PC-9 (cell line): ENCODE measurements at regions not wholly inside any gene's neighbourhood (a gene's known extent, or its start where the extent isn't known, plus 50 kb on each side); places are given as distances from the start of the nearest gene placed in this dataset.

Source experiments
- BruUV-seq: library from RNA; stranded (reverse); fragments of 400-500 nt; replicated peaks from 2 replicates; lab custom pipeline; 2021; lab: Mats Ljungman, UMichigan
- CTCF ChIA-PET: fragments of 300-600 bp; sonication (Branson Sonifier 250); formaldehyde crosslinking; loops from one replicate; lab custom pipeline; 2022; ENCODE audit warnings: antibody characterized with exemption; lab: Charles Lee
- POLR2A ChIA-PET: fragments of 300-600 bp; sonication (Branson Sonifier 250); formaldehyde crosslinking; loops from one replicate; lab custom pipeline; 2022; ENCODE audit warnings: antibody characterized with exemption; ENCODE audit not compliant: unreplicated experiment; lab: Charles Lee
- DNase-seq, 2 experiments: peaks; one replicate each; pipeline versions ENCODE4 v3.0.0 to v3.0.0-alpha.2; 2015 to 2022; ENCODE audit warnings: mixed read lengths in 1 of 2
- H2AFZ ChIP-seq: fragments of 200-600 bp; sonication (generic); 2 replicates; pipeline ENCODE4 v1.8.1; 2017; ENCODE audit warnings: antibody characterized with exemption
- H3F3A ChIP-seq: fragments of 200-600 bp; sonication (generic); 2 replicates; pipeline ENCODE4 v1.8.1; 2017; ENCODE audit warnings: antibody characterized with exemption, mild to moderate bottlenecking, low read depth; ENCODE audit not compliant: insufficient read depth
- H3K27ac ChIP-seq: fragments of 200-600 bp; sonication (generic); 2 replicates; pipeline ENCODE4 v1.6.1; 2016; ENCODE audit warnings: mixed run types
- H3K27me3 ChIP-seq: fragments of 200-600 bp; sonication (generic); 2 replicates; pipeline ENCODE4 v1.6.1; 2016; ENCODE audit warnings: low read depth, mixed run types; ENCODE audit not compliant: insufficient read depth
- H3K36me3 ChIP-seq: fragments of 200-600 bp; sonication (generic); 2 replicates; pipeline ENCODE4 v1.6.1; 2016; ENCODE audit warnings: low read depth, mixed run types
- H3K4me1 ChIP-seq: fragments of 200-600 bp; sonication (generic); replicated peaks from 2 replicates; pipeline ENCODE4 v1.6.1; 2016; ENCODE audit warnings: mixed run types; ENCODE audit not compliant: insufficient read depth
- H3K4me2 ChIP-seq: fragments of 200-600 bp; sonication (generic); 2 replicates; pipeline ENCODE4 v1.6.1; 2017; ENCODE audit warnings: mixed run types
- H3K4me3 ChIP-seq: fragments of 200-600 bp; sonication (generic); 2 replicates; pipeline ENCODE4 v1.6.1; 2016; ENCODE audit warnings: mixed run types
- H3K79me2 ChIP-seq: fragments of 200-600 bp; sonication (generic); 2 replicates; pipeline ENCODE4 v1.6.1; 2017; ENCODE audit warnings: low read depth, mixed run types
- H3K9me2 ChIP-seq: fragments of 200-600 bp; sonication (generic); 2 replicates; pipeline ENCODE4 v1.8.1; 2017; ENCODE audit warnings: mild to moderate bottlenecking; ENCODE audit not compliant: insufficient read depth
- H3K9me3 ChIP-seq: fragments of 200-600 bp; sonication (generic); 2 replicates; pipeline ENCODE4 v1.8.1; 2016; ENCODE audit warnings: low read depth; ENCODE audit not compliant: insufficient read depth
- H4K20me1 ChIP-seq: fragments of 200-600 bp; sonication (generic); 2 replicates; pipeline ENCODE4 v1.8.1; 2017; ENCODE audit not compliant: insufficient read depth
- CTCF ChIP-seq: fragments of 200-600 bp; sonication (generic); conservative IDR thresholded peaks from 2 replicates; pipeline ENCODE4 v1.6.1; 2017; ENCODE audit warnings: mixed run types, antibody characterized with exemption, mild to moderate bottlenecking, moderate library complexity
- EZH2 ChIP-seq: fragments of 200-600 bp; sonication (generic); IDR thresholded peaks from 2 replicates; pipeline ENCODE4 v1.8.0; 2017; ENCODE audit warnings: antibody characterized with exemption, low read depth
- intact Hi-C: fragments of 100-400 bp; cut with micrococcal nuclease; formaldehyde crosslinking; loops from one replicate; pipeline ENCODE4 v1.10.0; 2022; ENCODE audit not compliant: unreplicated experiment

- no TSS peak for BruUV-seq
- Histone ChIP-seq H3K36me3 (no peaks in the 10 kb centered on the region), H3F3A (peaks cover 8% of the 10 kb centered on the region), H3K4me3 (no peak overlapping the region), H2AFZ (no peak overlapping the region), H3K27me3 (0 out of 2 replicates have a peak, but pooled peaks cover 3% of the 10 kb centered on the region), H3K79me2 (no peaks in the 10 kb centered on the region), H3K27ac (peak overlapping the region; percentile 58), H3K9me3 (peaks cover 5% of the 10 kb centered on the region; the same call in 1 of the 2 replicates), H3K4me2 (peak overlapping the region; percentile 30; the same call in 1 of the 2 replicates), H4K20me1 (no peaks in the 10 kb centered on the region), H3K9me2 (no peaks in the 10 kb centered on the region), H3K4me1 (peaks cover 18% of the 10 kb centered on the region)
- TF ChIP-seq EZH2, result no peak
- no peak for TF ChIP-seq CTCF
- peak in 1 of 2 experiments; percentile 60 for DNase-seq
- intact Hi-C loops, result no loop called here
- CTCF ChIA-PET, result no interaction called here
- POLR2A ChIA-PET, result no interaction called here
Observed at GRCh38 chr1:232511172-232511571, 118.8 kb downstream of the SIPA1L2 start.

GRCh38 chr1:232510367-232511110 is 119.4 kb downstream of the SIPA1L2 start:
- ChIA-PET POLR2A (no interaction called here), CTCF (no interaction called here)
- intact Hi-C loops, result no loop called here
- H3K4me1 ChIP-seq, result peaks cover 18% of the 10 kb centered on the region
- peaks cover 8% of the 10 kb centered on the region for H3F3A ChIP-seq
- peaks cover under 1% of the 10 kb centered on the region; the same call in 1 of the 2 replicates for H3K9me3 ChIP-seq
- H4K20me1 ChIP-seq, result no peaks in the 10 kb centered on the region
- no peak for TF ChIP-seq CTCF
- TF ChIP-seq EZH2, result no peak
- H2AFZ ChIP-seq, result no peak overlapping the region
- H3K4me3 ChIP-seq, result no peak overlapping the region
- H3K79me2 ChIP-seq, result no peaks in the 10 kb centered on the region
- DNase-seq, result no peak
- BruUV-seq, result no TSS peak
- peak overlapping the region; percentile 58 for H3K27ac ChIP-seq
- H3K27me3 ChIP-seq, result 0 out of 2 replicates have a peak, but pooled peaks cover 3% of the 10 kb centered on the region
- no peaks in the 10 kb centered on the region for H3K36me3 ChIP-seq
- H3K9me2 ChIP-seq, result no peaks in the 10 kb centered on the region
- peak overlapping the region; percentile 30; the same call in 1 of the 2 replicates for H3K4me2 ChIP-seq

GRCh38 chr1:232509570-232509969 is 120.4 kb downstream of the SIPA1L2 start:
- no peaks in the 10 kb centered on the region for H3K9me2 ChIP-seq
- H3K4me3 ChIP-seq, result no peak overlapping the region
- DNase-seq, result no peak
- no peaks in the 10 kb centered on the region for H3K79me2 ChIP-seq
- no peaks in the 10 kb centered on the region for H4K20me1 ChIP-seq
- ChIA-PET POLR2A (no interaction called here), CTCF (no interaction called here)
- no peaks in the 10 kb centered on the region for H3K36me3 ChIP-seq
- BruUV-seq, result no TSS peak
- H3K27ac ChIP-seq, result no peak overlapping the region
- H3K9me3 ChIP-seq, result no peaks in the 10 kb centered on the region
- no peak overlapping the region for H2AFZ ChIP-seq
- peaks cover 18% of the 10 kb centered on the region for H3K4me1 ChIP-seq
- peaks cover 8% of the 10 kb centered on the region for H3F3A ChIP-seq
- H3K4me2 ChIP-seq, result no peak overlapping the region
- TF ChIP-seq EZH2 (no peak), CTCF (no peak)
- 0 out of 2 replicates have a peak, but pooled peaks cover 3% of the 10 kb centered on the region for H3K27me3 ChIP-seq
- intact Hi-C loops, result no loop called here
